SK-N-SH (cell line): ENCODE measurements at regions not wholly inside any gene's neighbourhood (a gene's known extent, or its start where the extent isn't known, plus 50 kb on each side); places are given as distances from the start of the nearest gene placed in this dataset.

ENCODE experiments used
- CTCF ChIA-PET: fragments of 300-600, 350-600 bp; formaldehyde crosslinking; extraction: SDS; loops from one replicate; lab custom pipeline; 2021; lab: Yijun Ruan, JAX
- POLR2A ChIA-PET: fragments of 350-600 bp; sonication (Branson Sonifier 250); formaldehyde crosslinking; extraction: SDS; loops from one replicate; lab custom pipeline; 2020; ENCODE audit warnings: antibody characterized with exemption, inconsistent platforms; lab: Yijun Ruan, JAX
- DNase-seq: peaks from one replicate; pipeline ENCODE4 v3.0.0; 2012
- H2AFZ ChIP-seq: fragments of 200-600 bp; sonication (generic); 2 replicates; pipeline ENCODE4 v1.8.1; 2016; ENCODE audit warnings: antibody characterized with exemption, mild to moderate bottlenecking, low read depth
- H3F3A ChIP-seq: fragments of 200-600 bp; sonication (generic); replicated peaks from 2 replicates; pipeline ENCODE3; 2016; ENCODE audit warnings: antibody characterized with exemption, mild to moderate bottlenecking; ENCODE audit not compliant: insufficient read depth
- H3K27ac ChIP-seq, 2 experiments: fragments of 200-500 bp in 1 of 2; fragments of 200-600 bp in 1 of 2; sonication (Bioruptor generic) in 1 of 2; sonication (generic), shearing (Covaris generic) in 1 of 2; 2 replicates each; pipeline versions ENCODE4 v1.5.1 to v1.6.1; 2014 to 2016; ENCODE audit warnings: low read depth in 2 of 2, inconsistent platforms in 1 of 2, low read length in 1 of 2, mild to moderate bottlenecking in 1 of 2, mixed read lengths in 1 of 2
- H3K27me3 ChIP-seq: fragments of 200-600 bp; sonication (generic), shearing (Covaris generic); 2 replicates; pipeline ENCODE4 v1.6.1; 2016; ENCODE audit warnings: mixed run types; ENCODE audit not compliant: insufficient read depth
- H3K36me3 ChIP-seq, 2 experiments: fragments of 200-500 bp in 1 of 2; fragments of 200-600 bp in 1 of 2; sonication (Bioruptor generic) in 1 of 2; sonication (generic) in 1 of 2; replicated peaks in 1 of 2; 2 replicates each; pipeline versions ENCODE3 to v1.5.1; 2014 to 2016; ENCODE audit warnings: low read length in 1 of 2, mild to moderate bottlenecking in 1 of 2; ENCODE audit not compliant: insufficient read depth in 2 of 2, control insufficient read depth in 1 of 2
- H3K4me1 ChIP-seq, 2 experiments: fragments of 200-500 bp in 1 of 2; fragments of 200-600 bp in 1 of 2; sonication (Bioruptor generic) in 1 of 2; sonication (generic), shearing (Covaris generic) in 1 of 2; 2 replicates each; pipeline versions ENCODE4 v1.5.1 to v1.6.1; 2014 to 2016; ENCODE audit warnings: low read depth in 1 of 2, low read length in 1 of 2, mixed run types in 1 of 2; ENCODE audit not compliant: insufficient read depth in 2 of 2, control insufficient read depth in 1 of 2
- H3K4me2 ChIP-seq: fragments of 200-600 bp; sonication (generic), shearing (Covaris generic); 2 replicates; pipeline ENCODE4 v1.6.1; 2017; ENCODE audit warnings: mixed run types
- H3K4me3 ChIP-seq, 2 experiments: fragments of 200-500 bp in 1 of 2; fragments of 200-600 bp in 1 of 2; sonication (Bioruptor generic) in 1 of 2; sonication (generic), shearing (Covaris generic) in 1 of 2; 2 replicates each; pipeline versions ENCODE4 v1.5.1 to v1.8.1; 2014 to 2016; ENCODE audit warnings: low read depth in 2 of 2, inconsistent platforms in 1 of 2, low read length in 1 of 2, mild to moderate bottlenecking in 1 of 2, mixed read lengths in 1 of 2, moderate library complexity in 1 of 2
- H3K79me2 ChIP-seq: fragments of 200-600 bp; sonication (generic); 2 replicates; pipeline ENCODE4 v1.8.1; 2017; ENCODE audit warnings: mild to moderate bottlenecking; ENCODE audit not compliant: insufficient read depth
- H3K9ac ChIP-seq: fragments of 200-600 bp; sonication (generic); 2 replicates; pipeline ENCODE4 v1.6.1; 2017; ENCODE audit warnings: mixed run types
- H3K9me2 ChIP-seq: fragments of 200-600 bp; sonication (generic); 2 replicates; pipeline ENCODE4 v1.6.1; 2017; ENCODE audit warnings: mixed run types
- H3K9me3 ChIP-seq: fragments of 200-600 bp; sonication (generic); 2 replicates; pipeline ENCODE4 v1.6.1; 2017; ENCODE audit warnings: mixed run types, mild to moderate bottlenecking, moderate library complexity
- H4K20me1 ChIP-seq: fragments of 200-600 bp; sonication (generic); 2 replicates; pipeline ENCODE4 v1.6.1; 2017; ENCODE audit warnings: mild to moderate bottlenecking, mixed run types; ENCODE audit not compliant: insufficient read depth
- CHD2 ChIP-seq: fragments of 150-350 bp; IDR thresholded peaks from 2 replicates; pipeline ENCODE4 v1.6.1; 2018; ENCODE audit warnings: low read length; ENCODE audit not compliant: partially characterized antibody
- ELF1 ChIP-seq: IDR thresholded peaks from 2 replicates; pipeline ENCODE4 v1.4.0; 2012
- EZH2phosphoT487 ChIP-seq: fragments of 200-600 bp; sonication (generic); IDR thresholded peaks from 2 replicates; pipeline ENCODE4 v1.6.1; 2017; ENCODE audit warnings: low read depth, mixed run types, mild to moderate bottlenecking, antibody characterized with exemption, moderate library complexity, borderline replicate concordance
- MXI1 ChIP-seq: IDR thresholded peaks from 2 replicates; pipeline ENCODE4 v1.6.1; 2012; ENCODE audit warnings: mild to moderate bottlenecking, low read depth, low read length, improper control_type of control experiment
- POLR2AphosphoS5 ChIP-seq: IDR thresholded peaks from 2 replicates; pipeline ENCODE4 v1.6.1; 2012; ENCODE audit warnings: low read depth, low read length
- RAD21 ChIP-seq: IDR thresholded peaks from 2 replicates; pipeline ENCODE4 v1.6.1; 2012; ENCODE audit warnings: mild to moderate bottlenecking, low read length
- RCOR1 ChIP-seq: fragments of 150-350 bp; IDR thresholded peaks from 2 replicates; pipeline ENCODE4 v1.6.1; 2017; ENCODE audit warnings: antibody characterized with exemption, low read length
- RFX5 ChIP-seq: IDR thresholded peaks from 2 replicates; pipeline ENCODE4 v1.6.1; 2012; ENCODE audit warnings: mild to moderate bottlenecking, improper control_type of control experiment, low read length
- RXRA ChIP-seq: IDR thresholded peaks from 2 replicates; pipeline ENCODE4 v1.4.0; 2012; ENCODE audit warnings: low read depth, mild to moderate bottlenecking, borderline replicate concordance
- SIN3A ChIP-seq: IDR thresholded peaks from 2 replicates; pipeline ENCODE4 v1.6.1; 2012; ENCODE audit warnings: low read depth, mild to moderate bottlenecking, low read length, moderate library complexity, borderline replicate concordance
- SMC3 ChIP-seq: IDR thresholded peaks from 2 replicates; pipeline ENCODE4 v1.6.1; 2012; ENCODE audit warnings: low read depth, low read length, improper control_type of control experiment
- TAF1 ChIP-seq: IDR thresholded peaks from 2 replicates; pipeline ENCODE4 v1.6.1; 2012; ENCODE audit warnings: low read depth, mild to moderate bottlenecking, low read length, moderate library complexity, borderline replicate concordance
- TEAD4 ChIP-seq: IDR thresholded peaks from 2 replicates; pipeline ENCODE4 v1.4.0; 2012; ENCODE audit warnings: mild to moderate bottlenecking, borderline replicate concordance; ENCODE audit not compliant: insufficient read depth
- YY1 ChIP-seq: IDR thresholded peaks from 2 replicates; pipeline ENCODE4 v1.4.0; 2012; ENCODE audit warnings: low read depth, mild to moderate bottlenecking
- WGBS: methylation state at CpG from one replicate; pipeline ENCODE4 v1.1.6; 2017; ENCODE audit warnings: low lambda C conversion rate; 5-methylcytosine and 5-hydroxymethylcytosine counted together
- TF ChIP-seq, protein P1 (sequence below): IDR thresholded peaks from 2 replicates; pipeline ENCODE4; 2012
- TF ChIP-seq, protein P2 (sequence below): IDR thresholded peaks from 2 replicates; pipeline ENCODE4 v1.4.0; 2012; ENCODE audit warnings: low read depth, borderline replicate concordance
- TF ChIP-seq, protein P3 (sequence below): IDR thresholded peaks from 2 replicates; pipeline ENCODE4 v1.4.0; 2012; ENCODE audit warnings: low read depth, borderline replicate concordance
- TF ChIP-seq, protein P4 (sequence below): IDR thresholded peaks from 2 replicates; pipeline ENCODE4 v1.6.1; 2012; ENCODE audit warnings: mild to moderate bottlenecking, low read depth, low read length, moderate library complexity
- TF ChIP-seq, protein P5 (sequence below): fragments of 150-350 bp; IDR thresholded peaks from 2 replicates; pipeline ENCODE4 v1.6.1; 2016; ENCODE audit warnings: mild to moderate bottlenecking, low read depth, low read length

DNA sequence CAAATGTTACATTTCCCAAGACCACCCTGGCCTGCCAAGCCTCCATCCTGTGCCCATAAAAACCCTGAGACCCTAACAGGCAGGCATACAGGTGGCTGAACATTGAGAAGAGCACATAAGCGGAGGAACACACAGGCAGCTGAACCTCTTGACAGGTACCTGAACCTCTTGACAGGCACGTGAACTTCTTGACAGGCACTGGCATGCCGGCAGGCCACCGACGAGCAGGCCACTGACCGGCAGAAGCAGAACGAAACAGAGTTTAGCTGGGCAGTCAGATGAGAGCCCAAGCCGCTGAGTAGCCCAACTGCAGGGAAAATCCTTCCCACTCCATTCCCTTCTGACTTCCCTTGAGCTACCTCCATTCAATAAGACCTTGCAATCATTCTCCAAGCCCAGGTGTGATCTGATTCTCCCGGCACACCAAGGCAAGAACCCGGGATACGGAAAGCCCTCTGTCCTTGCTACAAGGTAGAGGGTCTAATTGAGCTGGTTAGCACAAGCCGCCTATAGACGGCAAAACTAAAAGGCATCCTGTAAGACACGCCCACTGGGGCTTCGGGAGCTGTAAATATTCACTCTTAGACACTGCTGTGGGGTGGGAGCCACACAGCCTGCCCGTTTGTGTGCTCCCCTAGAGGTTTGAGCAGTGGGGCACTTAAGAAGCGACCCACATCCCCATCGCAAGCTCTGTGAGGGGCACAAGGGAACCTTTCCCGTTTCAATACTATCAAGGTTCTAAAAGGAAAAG is 2613.9 kb upstream of the PCDH20 start:
- no peaks in the 10 kb centered on the region for H3K27me3 ChIP-seq
- no peak overlapping the region for H3K9ac ChIP-seq
- H3K79me2 ChIP-seq = no peaks in the 10 kb centered on the region
- H3K4me3 ChIP-seq = no peak overlapping the region
- no peaks in the 10 kb centered on the region for H3K4me1 ChIP-seq
- H2AFZ ChIP-seq = no peak overlapping the region
- no peaks in the 10 kb centered on the region for H3K9me2 ChIP-seq
- H3K36me3 ChIP-seq = no peaks in the 10 kb centered on the region
- H4K20me1 ChIP-seq = no peaks in the 10 kb centered on the region
- WGBS = 74% methylated on average over 17 of the region's 19 CpGs
- CTCF ChIA-PET = no interaction called here
- TF ChIP-seq, protein P1, sequence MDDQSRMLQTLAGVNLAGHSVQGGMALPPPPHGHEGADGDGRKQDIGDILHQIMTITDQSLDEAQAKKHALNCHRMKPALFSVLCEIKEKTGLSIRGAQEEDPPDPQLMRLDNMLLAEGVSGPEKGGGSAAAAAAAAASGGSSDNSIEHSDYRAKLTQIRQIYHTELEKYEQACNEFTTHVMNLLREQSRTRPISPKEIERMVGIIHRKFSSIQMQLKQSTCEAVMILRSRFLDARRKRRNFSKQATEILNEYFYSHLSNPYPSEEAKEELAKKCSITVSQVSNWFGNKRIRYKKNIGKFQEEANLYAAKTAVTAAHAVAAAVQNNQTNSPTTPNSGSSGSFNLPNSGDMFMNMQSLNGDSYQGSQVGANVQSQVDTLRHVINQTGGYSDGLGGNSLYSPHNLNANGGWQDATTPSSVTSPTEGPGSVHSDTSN = no peak
- TF ChIP-seq, protein P2, sequence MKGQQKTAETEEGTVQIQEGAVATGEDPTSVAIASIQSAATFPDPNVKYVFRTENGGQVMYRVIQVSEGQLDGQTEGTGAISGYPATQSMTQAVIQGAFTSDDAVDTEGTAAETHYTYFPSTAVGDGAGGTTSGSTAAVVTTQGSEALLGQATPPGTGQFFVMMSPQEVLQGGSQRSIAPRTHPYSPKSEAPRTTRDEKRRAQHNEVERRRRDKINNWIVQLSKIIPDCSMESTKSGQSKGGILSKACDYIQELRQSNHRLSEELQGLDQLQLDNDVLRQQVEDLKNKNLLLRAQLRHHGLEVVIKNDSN = no peak
- no peak for TF ChIP-seq TEAD4
- TF ChIP-seq CHD2 = no peak
- no peak for TF ChIP-seq RFX5
- no peak for TF ChIP-seq EZH2phosphoT487
- no peak for TF ChIP-seq RXRA
- TF ChIP-seq, protein P3, sequence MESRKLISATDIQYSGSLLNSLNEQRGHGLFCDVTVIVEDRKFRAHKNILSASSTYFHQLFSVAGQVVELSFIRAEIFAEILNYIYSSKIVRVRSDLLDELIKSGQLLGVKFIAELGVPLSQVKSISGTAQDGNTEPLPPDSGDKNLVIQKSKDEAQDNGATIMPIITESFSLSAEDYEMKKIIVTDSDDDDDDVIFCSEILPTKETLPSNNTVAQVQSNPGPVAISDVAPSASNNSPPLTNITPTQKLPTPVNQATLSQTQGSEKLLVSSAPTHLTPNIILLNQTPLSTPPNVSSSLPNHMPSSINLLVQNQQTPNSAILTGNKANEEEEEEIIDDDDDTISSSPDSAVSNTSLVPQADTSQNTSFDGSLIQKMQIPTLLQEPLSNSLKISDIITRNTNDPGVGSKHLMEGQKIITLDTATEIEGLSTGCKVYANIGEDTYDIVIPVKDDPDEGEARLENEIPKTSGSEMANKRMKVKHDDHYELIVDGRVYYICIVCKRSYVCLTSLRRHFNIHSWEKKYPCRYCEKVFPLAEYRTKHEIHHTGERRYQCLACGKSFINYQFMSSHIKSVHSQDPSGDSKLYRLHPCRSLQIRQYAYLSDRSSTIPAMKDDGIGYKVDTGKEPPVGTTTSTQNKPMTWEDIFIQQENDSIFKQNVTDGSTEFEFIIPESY = no peak
- no peak for TF ChIP-seq RCOR1
- TF ChIP-seq POLR2AphosphoS5 = no peak
- no peak for TF ChIP-seq RAD21
- TF ChIP-seq, protein P4, sequence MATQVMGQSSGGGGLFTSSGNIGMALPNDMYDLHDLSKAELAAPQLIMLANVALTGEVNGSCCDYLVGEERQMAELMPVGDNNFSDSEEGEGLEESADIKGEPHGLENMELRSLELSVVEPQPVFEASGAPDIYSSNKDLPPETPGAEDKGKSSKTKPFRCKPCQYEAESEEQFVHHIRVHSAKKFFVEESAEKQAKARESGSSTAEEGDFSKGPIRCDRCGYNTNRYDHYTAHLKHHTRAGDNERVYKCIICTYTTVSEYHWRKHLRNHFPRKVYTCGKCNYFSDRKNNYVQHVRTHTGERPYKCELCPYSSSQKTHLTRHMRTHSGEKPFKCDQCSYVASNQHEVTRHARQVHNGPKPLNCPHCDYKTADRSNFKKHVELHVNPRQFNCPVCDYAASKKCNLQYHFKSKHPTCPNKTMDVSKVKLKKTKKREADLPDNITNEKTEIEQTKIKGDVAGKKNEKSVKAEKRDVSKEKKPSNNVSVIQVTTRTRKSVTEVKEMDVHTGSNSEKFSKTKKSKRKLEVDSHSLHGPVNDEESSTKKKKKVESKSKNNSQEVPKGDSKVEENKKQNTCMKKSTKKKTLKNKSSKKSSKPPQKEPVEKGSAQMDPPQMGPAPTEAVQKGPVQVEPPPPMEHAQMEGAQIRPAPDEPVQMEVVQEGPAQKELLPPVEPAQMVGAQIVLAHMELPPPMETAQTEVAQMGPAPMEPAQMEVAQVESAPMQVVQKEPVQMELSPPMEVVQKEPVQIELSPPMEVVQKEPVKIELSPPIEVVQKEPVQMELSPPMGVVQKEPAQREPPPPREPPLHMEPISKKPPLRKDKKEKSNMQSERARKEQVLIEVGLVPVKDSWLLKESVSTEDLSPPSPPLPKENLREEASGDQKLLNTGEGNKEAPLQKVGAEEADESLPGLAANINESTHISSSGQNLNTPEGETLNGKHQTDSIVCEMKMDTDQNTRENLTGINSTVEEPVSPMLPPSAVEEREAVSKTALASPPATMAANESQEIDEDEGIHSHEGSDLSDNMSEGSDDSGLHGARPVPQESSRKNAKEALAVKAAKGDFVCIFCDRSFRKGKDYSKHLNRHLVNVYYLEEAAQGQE = no peak
- no peak for TF ChIP-seq SIN3A
- no peak for TF ChIP-seq YY1
- TF ChIP-seq MXI1 = no peak
- TF ChIP-seq, protein P5, sequence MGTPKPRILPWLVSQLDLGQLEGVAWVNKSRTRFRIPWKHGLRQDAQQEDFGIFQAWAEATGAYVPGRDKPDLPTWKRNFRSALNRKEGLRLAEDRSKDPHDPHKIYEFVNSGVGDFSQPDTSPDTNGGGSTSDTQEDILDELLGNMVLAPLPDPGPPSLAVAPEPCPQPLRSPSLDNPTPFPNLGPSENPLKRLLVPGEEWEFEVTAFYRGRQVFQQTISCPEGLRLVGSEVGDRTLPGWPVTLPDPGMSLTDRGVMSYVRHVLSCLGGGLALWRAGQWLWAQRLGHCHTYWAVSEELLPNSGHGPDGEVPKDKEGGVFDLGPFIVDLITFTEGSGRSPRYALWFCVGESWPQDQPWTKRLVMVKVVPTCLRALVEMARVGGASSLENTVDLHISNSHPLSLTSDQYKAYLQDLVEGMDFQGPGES = no peak
- no peak for TF ChIP-seq TAF1
- TF ChIP-seq SMC3 = no peak
- TF ChIP-seq ELF1 = no peak
- DNase-seq = no peak
- H3K4me2 ChIP-seq = no peak overlapping the region
- H3K9me3 ChIP-seq = no peaks in the 10 kb centered on the region
- POLR2A ChIA-PET = no interaction called here
- no peak overlapping the region for H3K27ac ChIP-seq
- no peaks in the 10 kb centered on the region for H3F3A ChIP-seq
